ENCODE measurements at regions not wholly inside any gene's neighbourhood (a gene's known extent, or its start where the extent isn't known, plus 50 kb on each side); places are given as distances from the start of the nearest gene placed in this dataset.

- no peak for TF ChIP-seq CTCF (IDR thresholded peaks at IDR 0.05)
- TF ChIP-seq ZFX (IDR thresholded peaks at IDR 0.05; ENCODE audit: borderline replicate concordance) = no peak
These were observed 118.1 kb downstream of the IRX5 start for GRCh38 chr16:55048745-55049144.

Data from 22Rv1 (cell line).